GM23248 (cell line): ENCODE measurements at regions not wholly inside any gene's neighbourhood (a gene's known extent, or its start where the extent isn't known, plus 50 kb on each side); places are given as distances from the start of the nearest gene placed in this dataset.

ENCODE experiments used
- DNase-seq: peaks from one replicate; pipeline ENCODE4 v3.0.0-alpha.2; 2015
- H2AFZ ChIP-seq: fragments of 200-600 bp; sonication (generic); 2 replicates; pipeline ENCODE4 v1.6.1; 2016; ENCODE audit warnings: antibody characterized with exemption
- H3F3A ChIP-seq: fragments of 200-600 bp; sonication (generic); 2 replicates; pipeline ENCODE4 v1.6.1; 2016; ENCODE audit warnings: mild to moderate bottlenecking, antibody characterized with exemption, mixed run types; ENCODE audit not compliant: insufficient read depth
- H3K27ac ChIP-seq: fragments of 200-600 bp; sonication (generic); 2 replicates; pipeline ENCODE4 v1.5.1; 2016; ENCODE audit warnings: mild to moderate bottlenecking
- H3K27me3 ChIP-seq: fragments of 200-600 bp; sonication (generic); replicated peaks from 2 replicates; pipeline ENCODE4 v1.6.1; 2016; ENCODE audit warnings: mild to moderate bottlenecking; ENCODE audit not compliant: insufficient read depth
- H3K36me3 ChIP-seq: fragments of 200-600 bp; sonication (generic); 2 replicates; pipeline ENCODE4 v1.6.1; 2016; ENCODE audit warnings: low read depth, mild to moderate bottlenecking
- H3K4me1 ChIP-seq: fragments of 200-600 bp; sonication (generic); 2 replicates; pipeline ENCODE4 v1.6.1; 2016; ENCODE audit warnings: mild to moderate bottlenecking; ENCODE audit not compliant: insufficient read depth
- H3K4me2 ChIP-seq: fragments of 200-600 bp; sonication (generic); one replicate; pipeline ENCODE4 v1.6.1; 2016; ENCODE audit warnings: mild to moderate bottlenecking; ENCODE audit not compliant: unreplicated experiment
- H3K4me3 ChIP-seq: fragments of 200-600 bp; sonication (generic); 2 replicates; pipeline ENCODE4 v1.5.1; 2016; ENCODE audit warnings: mild to moderate bottlenecking
- H3K79me2 ChIP-seq: fragments of 200-600 bp; sonication (generic); 2 replicates; pipeline ENCODE4 v1.6.1; 2016; ENCODE audit warnings: mild to moderate bottlenecking; ENCODE audit not compliant: insufficient read depth
- H3K9ac ChIP-seq: fragments of 200-600 bp; sonication (generic); 2 replicates; pipeline ENCODE4 v1.6.1; 2016; ENCODE audit warnings: mild to moderate bottlenecking
- H3K9me2 ChIP-seq: fragments of 200-600 bp; sonication (generic); 2 replicates; pipeline ENCODE4 v1.6.1; 2016; ENCODE audit warnings: mixed run types, mild to moderate bottlenecking, moderate library complexity; ENCODE audit not compliant: insufficient read depth
- H3K9me3 ChIP-seq: fragments of 200-600 bp; sonication (generic); one replicate; pipeline ENCODE4 v1.6.1; 2017; ENCODE audit warnings: low read depth
- H4K20me1 ChIP-seq: fragments of 200-600 bp; sonication (generic); 2 replicates; pipeline ENCODE4 v1.6.0; 2016; ENCODE audit not compliant: insufficient read depth
- EZH2 ChIP-seq: fragments of 200-600 bp; sonication (generic); IDR thresholded peaks from 2 replicates; pipeline ENCODE4 v1.6.1; 2018; ENCODE audit warnings: antibody characterized with exemption, mild to moderate bottlenecking; ENCODE audit not compliant: insufficient read depth, poor library complexity, severe bottlenecking
- EZH2phosphoT487 ChIP-seq: fragments of 200-600 bp; sonication (generic); IDR thresholded peaks from 2 replicates; pipeline ENCODE4 v1.6.1; 2018; ENCODE audit warnings: antibody characterized with exemption, moderate library complexity, mild to moderate bottlenecking, low read depth; ENCODE audit not compliant: insufficient read depth
- WGBS, 2 experiments: methylation state at CpG; one replicate each; pipeline ENCODE4 v1.1.6; 2015 to 2017; ENCODE audit warnings: low lambda C conversion rate in 2 of 2, low coverage in 1 of 2; ENCODE audit errors: missing lambda C conversion rate in 2 of 2; 5-methylcytosine and 5-hydroxymethylcytosine counted together
- in situ Hi-C: fragments of 300-500 bp; cut with MboI; formaldehyde crosslinking; loops from 2 replicates; pipeline ENCODE4 v1.15.0; 2020

GRCh38 chr15:77866186-77866585, 211.3 kb downstream of the TBC1D2B start:
- Histone ChIP-seq H3K27me3 (peaks cover 3% of the 10 kb centered on the region; the same call in 1 of the 2 replicates), H3K9ac (no peak overlapping the region), H3K4me3 (no peak overlapping the region), H2AFZ (no peak overlapping the region), H3K27ac (no peak overlapping the region), H3K4me1 (no peaks in the 10 kb centered on the region), H3K4me2 (no peak overlapping the region), H3K9me2 (no peaks in the 10 kb centered on the region), H3K36me3 (no peaks in the 10 kb centered on the region), H3F3A (no peaks in the 10 kb centered on the region), H3K9me3 (no peaks in the 10 kb centered on the region), H4K20me1 (no peaks in the 10 kb centered on the region), H3K79me2 (no peaks in the 10 kb centered on the region)
- 74 to 83% methylated on average over 8 of the region's 8 CpGs for WGBS, 2 experiments
- in situ Hi-C loops = no loop called here
- TF ChIP-seq EZH2 (no peak), EZH2phosphoT487 (no peak)
- DNase-seq = no peak

- Histone ChIP-seq H3K4me3 (no peak overlapping the region), H2AFZ (no peak overlapping the region), H3K4me2 (no peak overlapping the region), H3K9ac (no peak overlapping the region), H3F3A (no peaks in the 10 kb centered on the region), H3K36me3 (no peaks in the 10 kb centered on the region), H3K27me3 (peaks cover 3% of the 10 kb centered on the region; the same call in 1 of the 2 replicates), H3K4me1 (no peaks in the 10 kb centered on the region), H4K20me1 (no peaks in the 10 kb centered on the region), H3K27ac (no peak overlapping the region), H3K9me2 (no peaks in the 10 kb centered on the region), H3K79me2 (no peaks in the 10 kb centered on the region), H3K9me3 (no peaks in the 10 kb centered on the region)
- in situ Hi-C loops = no loop called here
- WGBS, 2 experiments = 66% methylated on average over 7 of the region's 7 CpGs
- no peak for DNase-seq
- TF ChIP-seq EZH2 (no peak), EZH2phosphoT487 (no peak)
Measured at GRCh38 chr15:77865701-77866100, 211.8 kb downstream of the TBC1D2B start.

- WGBS, 2 experiments = 46 to 61% methylated on average over 7 of the region's 7 CpGs
- no peak for TF ChIP-seq EZH2phosphoT487
- TF ChIP-seq EZH2 = no peak
- no peak for DNase-seq
- no peaks in the 10 kb centered on the region for H3K36me3 ChIP-seq
- no peaks in the 10 kb centered on the region for H3K79me2 ChIP-seq
- no peak overlapping the region for H3K4me2 ChIP-seq
- H3K9me3 ChIP-seq = no peaks in the 10 kb centered on the region
- H3F3A ChIP-seq = no peaks in the 10 kb centered on the region
- no peaks in the 10 kb centered on the region for H3K9me2 ChIP-seq
- H3K4me1 ChIP-seq = no peaks in the 10 kb centered on the region
- no peaks in the 10 kb centered on the region for H4K20me1 ChIP-seq
- no peak overlapping the region for H2AFZ ChIP-seq
- in situ Hi-C loops = no loop called here
- H3K27me3 ChIP-seq = peaks cover 3% of the 10 kb centered on the region; the same call in 1 of the 2 replicates
- no peak overlapping the region for H3K27ac ChIP-seq
- H3K9ac ChIP-seq = no peak overlapping the region
- no peak overlapping the region for H3K4me3 ChIP-seq
Measured at GRCh38 chr15:77865106-77865610, 212.4 kb downstream of the TBC1D2B start.

- Histone ChIP-seq H3K79me2 (no peaks in the 10 kb centered on the region), H3K27me3 (peaks cover 3% of the 10 kb centered on the region; the same call in 1 of the 2 replicates), H3F3A (no peaks in the 10 kb centered on the region), H3K4me2 (no peak overlapping the region), H3K4me1 (no peaks in the 10 kb centered on the region), H4K20me1 (no peaks in the 10 kb centered on the region), H3K9ac (no peak overlapping the region), H3K36me3 (no peaks in the 10 kb centered on the region), H2AFZ (no peak overlapping the region), H3K9me3 (no peaks in the 10 kb centered on the region), H3K27ac (no peak overlapping the region), H3K9me2 (no peaks in the 10 kb centered on the region), H3K4me3 (no peak overlapping the region)
- DNase-seq = no peak
- WGBS, 2 experiments = 46 to 51% methylated on average over 19 to 21 of the region's 21 CpGs
- no peak for TF ChIP-seq EZH2
- no peak for TF ChIP-seq EZH2phosphoT487
- in situ Hi-C loops = no loop called here
Measured at GRCh38 chr15:77864211-77865105, 213.1 kb downstream of the TBC1D2B start.
